HG02571 (cell line): ENCODE measurements at regions not wholly inside any gene's neighbourhood (a gene's known extent, or its start where the extent isn't known, plus 50 kb on each side); places are given as distances from the start of the nearest gene placed in this dataset.
"Not testable (repeated sequence)": the region's sequence is repeated elsewhere in the genome, so short reads cannot be mapped to it uniquely, and the experiment has no call there.

Experiments used
- ATAC-seq: cut with Tn5 transposase; IDR thresholded peaks from one replicate; pipeline ENCODE4 v1.9.1; 2021; ENCODE audit warnings: mild to moderate bottlenecking, moderate library complexity; ENCODE audit not compliant: unreplicated experiment

DNA sequence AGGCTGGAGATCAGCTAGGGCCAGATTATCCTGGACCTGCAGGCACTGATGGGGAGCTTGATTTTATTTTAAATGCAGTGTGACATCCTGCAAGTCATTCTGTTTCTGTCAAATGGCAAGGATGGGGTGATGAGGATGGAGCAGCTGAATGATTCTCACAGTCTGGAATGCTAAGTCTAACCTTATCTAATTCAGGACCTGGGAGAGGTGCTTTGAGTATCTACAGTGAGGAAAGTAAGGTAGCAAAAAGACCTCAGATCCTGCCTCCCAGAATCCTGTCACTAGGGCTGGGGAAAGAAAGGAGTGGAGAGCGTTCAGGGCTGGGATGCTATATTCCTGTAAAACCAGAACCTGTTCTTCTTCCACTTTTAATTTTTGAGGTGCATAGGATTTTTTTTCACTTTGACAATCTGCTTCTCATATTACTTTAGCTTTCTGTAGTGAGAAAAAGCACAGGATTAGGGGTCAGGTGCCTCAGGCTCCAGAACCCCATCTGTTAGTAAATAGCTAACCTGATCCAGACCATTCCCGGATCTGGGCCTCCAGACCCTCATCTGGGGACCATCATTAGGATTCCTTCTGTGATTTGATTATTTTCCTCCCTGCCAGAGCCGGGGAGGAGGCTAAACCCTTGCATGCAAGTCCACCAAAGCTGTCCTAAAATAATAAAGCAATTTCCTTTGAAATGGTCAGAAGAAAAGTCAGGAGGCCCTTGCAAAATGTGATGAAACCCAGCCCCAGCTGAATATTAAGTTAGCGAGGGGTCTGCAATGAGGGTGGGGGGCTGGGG is 54.7 kb downstream of the ASCL1 start:
- no peak for ATAC-seq

DNA sequence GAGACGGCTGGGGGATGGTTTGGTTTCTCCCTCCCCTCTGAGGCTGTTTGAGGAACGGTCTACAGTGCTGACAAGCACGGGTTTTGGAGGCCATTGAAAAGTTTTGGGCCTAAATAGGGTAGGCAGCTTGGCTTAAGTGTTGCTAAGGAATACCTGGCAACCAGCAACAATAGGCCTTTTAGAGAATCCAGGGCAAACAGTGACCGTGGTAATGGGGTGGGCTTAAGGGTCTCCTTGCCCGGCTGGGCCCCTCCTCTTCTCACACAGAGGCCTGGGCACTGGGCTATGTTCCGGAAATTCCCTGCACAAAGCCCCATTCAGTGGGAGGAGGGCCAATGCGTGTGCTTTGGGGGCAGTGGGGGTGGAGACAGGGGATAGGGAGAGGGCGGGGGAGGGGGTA is 55.4 kb downstream of the ASCL1 start:
- no peak for ATAC-seq

DNA sequence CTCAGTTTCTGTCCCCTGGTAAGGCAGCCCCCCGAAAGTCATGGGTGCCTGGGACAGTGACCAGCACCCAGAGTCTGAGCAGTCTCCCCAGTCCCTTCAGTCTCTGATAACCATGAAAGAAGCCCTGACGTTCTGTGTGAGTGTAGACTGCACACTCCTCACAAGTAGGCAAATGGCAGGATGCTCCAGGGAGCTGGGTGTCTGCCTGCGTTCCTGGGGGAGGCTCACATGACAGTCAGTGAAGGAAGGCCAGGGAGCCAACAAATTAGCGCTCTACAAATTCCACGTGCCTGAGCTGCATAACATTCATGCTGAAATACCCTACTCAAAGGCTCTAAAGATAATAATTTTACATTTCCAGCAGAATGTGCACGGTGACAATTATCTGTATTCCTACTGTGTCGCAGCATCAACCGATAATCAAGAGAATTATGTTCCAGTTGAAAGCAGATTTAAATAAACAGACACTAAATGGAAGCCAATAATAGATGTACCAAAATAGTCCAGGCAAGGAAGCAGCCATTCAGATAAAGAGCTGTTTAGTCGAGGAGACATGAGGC is 56.3 kb downstream of the ASCL1 start:
- no peak for ATAC-seq

- ATAC-seq = no peak
Measured at GRCh38 chr12:103016381-103016780, 58.9 kb downstream of the ASCL1 start.

GRCh38 chr12:103020839-103021238 is 63.4 kb downstream of the ASCL1 start:
- ATAC-seq = no peak

- ATAC-seq = no peak
Measured at GRCh38 chr12:103021538-103022218, 64.2 kb downstream of the ASCL1 start.

GRCh38 chr12:103024650-103025049 is 67.2 kb downstream of the ASCL1 start:
- ATAC-seq = no peak

DNA sequence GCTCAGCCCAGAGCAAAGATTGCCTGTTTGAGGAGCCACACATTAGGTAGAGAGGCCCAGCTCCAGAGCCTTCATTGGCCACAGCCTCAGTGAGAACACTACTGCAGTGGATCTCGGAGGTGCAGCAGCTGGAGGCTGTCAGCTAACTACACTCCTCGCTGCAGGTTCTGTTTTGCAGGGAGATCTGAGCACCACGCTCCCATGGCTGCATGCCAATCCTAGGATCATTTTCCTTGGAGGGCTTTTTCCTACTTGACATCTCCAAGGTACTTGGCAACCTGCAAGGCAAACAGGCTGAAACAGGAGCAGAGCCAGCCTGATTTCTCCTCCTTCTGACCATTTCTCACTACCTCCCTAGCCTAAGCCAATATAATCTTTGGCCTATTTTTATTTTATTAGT is 69.2 kb downstream of the ASCL1 start:
- ATAC-seq = not testable (repeated sequence)

DNA sequence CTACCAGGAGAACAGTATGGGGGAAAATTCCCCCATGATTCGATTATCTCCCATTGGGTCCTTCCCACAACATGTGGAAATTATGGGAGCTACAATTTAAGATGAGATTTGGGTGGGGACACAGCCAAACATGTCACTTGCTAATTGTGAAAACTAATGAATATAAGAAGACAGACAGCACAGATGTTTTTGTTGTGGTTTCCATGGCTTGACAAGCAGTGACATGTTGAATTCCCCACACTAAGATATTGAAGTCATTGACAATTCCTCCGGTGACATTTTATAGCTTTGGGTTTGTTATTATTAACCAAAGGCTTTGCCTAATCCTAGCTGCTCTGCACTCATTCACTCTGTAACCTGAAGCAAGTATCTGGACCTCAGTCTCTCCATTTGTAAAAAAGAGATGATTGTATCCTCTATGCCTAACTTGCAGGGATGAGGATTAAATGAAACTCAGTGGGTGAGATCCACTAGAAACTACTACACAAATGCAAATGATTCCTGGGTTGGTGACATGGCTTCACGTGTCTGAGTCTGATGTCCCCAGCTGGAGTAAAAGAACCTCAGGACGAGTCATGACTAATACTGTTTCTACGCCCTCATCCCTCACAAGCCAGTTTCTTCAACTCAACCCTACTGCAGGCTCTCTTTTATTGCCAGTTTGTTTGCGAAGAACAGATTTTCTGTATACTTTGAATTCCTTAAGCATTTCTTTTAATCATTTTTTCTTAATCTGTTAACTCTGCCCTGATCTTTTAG is 71.6 kb downstream of the ASCL1 start:
- no peak for ATAC-seq

GRCh38 chr12:103036581-103037214 is 79.2 kb downstream of the ASCL1 start:
- ATAC-seq = no peak

DNA sequence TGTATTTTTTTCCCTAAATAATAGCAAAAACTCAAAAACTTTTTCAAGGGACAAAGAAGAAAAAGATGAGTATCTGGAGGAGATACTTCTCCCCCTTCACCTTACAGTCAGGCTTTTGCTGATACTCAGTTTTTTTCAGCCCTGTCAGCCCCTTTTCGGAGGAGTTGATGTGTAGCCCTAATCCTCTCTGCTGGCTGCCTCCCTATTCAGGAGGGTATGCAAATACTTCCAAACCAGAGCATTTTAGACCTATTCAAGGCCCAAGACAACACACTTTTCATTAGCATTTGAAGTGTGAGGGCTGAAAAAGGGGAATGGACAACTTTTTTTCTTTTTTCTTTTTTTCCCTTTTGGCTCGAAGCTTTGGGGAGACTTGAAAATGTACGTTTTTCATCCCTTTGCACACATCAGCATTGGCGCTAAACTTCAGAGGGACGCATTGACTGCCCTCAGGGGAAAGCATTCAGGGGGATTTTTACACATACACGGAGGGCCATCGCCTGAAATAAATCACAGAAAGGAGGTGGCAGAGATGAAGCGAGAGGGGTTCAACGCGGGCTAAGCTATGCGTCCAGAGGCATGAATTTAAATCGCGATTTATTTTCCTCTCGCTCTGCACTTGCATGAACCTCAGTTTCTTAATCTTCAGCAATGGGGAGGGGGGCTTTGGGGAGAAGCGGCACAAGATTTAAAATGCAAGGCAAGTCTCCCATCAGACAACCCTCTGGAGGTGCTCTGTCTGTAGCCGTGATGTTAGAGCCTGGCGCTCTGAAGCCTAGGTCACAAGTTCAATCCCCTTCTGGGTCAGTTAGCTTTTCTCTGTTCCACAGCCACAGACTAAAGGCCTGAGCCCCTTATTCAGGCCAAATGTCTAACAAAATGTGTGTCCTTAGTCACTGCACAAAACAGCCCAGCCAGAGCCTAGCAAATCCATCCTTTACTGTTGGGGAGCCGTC is 86.3 kb downstream of the ASCL1 start:
- no peak for ATAC-seq

- no peak for ATAC-seq
Measured at GRCh38 chr12:103046154-103046553, 88.7 kb downstream of the ASCL1 start.

DNA sequence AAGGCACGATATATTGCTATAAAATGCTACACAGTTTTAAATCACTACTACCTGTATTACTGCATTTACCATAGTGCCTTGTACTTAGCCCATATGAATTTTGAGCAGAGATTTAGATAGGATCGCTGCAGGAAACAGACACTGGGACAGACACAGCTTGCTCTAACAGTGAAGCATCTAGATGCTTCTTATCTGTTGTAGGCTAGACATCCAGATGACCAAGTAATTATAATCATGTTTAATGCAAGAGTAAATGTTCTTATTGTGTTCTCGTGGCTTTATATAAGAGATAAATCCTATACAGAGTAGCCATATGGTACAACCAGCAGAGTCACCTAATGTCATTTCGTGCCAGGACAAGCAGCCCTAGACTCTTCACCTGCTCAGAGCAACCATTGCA is 92.8 kb downstream of the ASCL1 start:
- no peak for ATAC-seq

GRCh38 chr12:103053089-103053488 is 95.6 kb downstream of the ASCL1 start:
- no peak for ATAC-seq

GRCh38 chr12:103073630-103074029 is 116.2 kb downstream of the ASCL1 start:
- no peak for ATAC-seq

- no peak for ATAC-seq
Measured at GRCh38 chr12:103075848-103076247, 118.4 kb downstream of the ASCL1 start.

- ATAC-seq = no peak
Measured at GRCh38 chr12:103077108-103077773, 119.8 kb downstream of the ASCL1 start.

GRCh38 chr12:103085541-103085940 is 128.1 kb downstream of the ASCL1 start:
- no peak for ATAC-seq

DNA sequence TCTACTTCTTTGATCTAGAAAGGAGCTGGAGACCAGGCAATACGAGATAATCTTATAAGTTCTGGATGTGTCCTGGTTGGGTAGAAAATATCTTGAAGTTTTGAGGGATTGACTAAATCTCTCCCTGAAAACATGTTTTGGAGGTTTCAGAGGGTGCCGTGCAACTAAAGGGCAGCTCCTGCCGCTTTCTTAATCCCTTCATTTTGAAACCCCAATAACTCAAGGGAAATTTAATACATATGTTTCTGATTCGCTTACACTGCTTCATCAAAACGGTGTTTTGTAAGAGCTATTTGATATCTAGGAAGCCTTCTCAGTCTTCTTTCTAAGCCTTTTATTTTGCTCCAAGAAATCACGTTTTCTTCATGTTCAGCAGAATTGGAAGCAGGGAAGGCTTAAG is 129.0 kb downstream of the ASCL1 start:
- ATAC-seq = no peak
